HG03159 (cell line): ENCODE measurements at regions not wholly inside any gene's neighbourhood (a gene's known extent, or its start where the extent isn't known, plus 50 kb on each side); places are given as distances from the start of the nearest gene placed in this dataset.
"Not testable (repeated sequence)": the region's sequence is repeated elsewhere in the genome, so short reads cannot be mapped to it uniquely, and the experiment has no call there.

Experiments
- ATAC-seq: cut with Tn5 transposase; IDR thresholded peaks from one replicate; pipeline ENCODE4 v1.9.1; 2021; ENCODE audit warnings: mild to moderate bottlenecking, moderate library complexity; ENCODE audit not compliant: unreplicated experiment

GRCh38 chr19:29154163-29154562 is 58.8 kb downstream of the UQCRFS1 start:
- ATAC-seq: no peak

- ATAC-seq: no peak
These were observed 67.2 kb downstream of the UQCRFS1 start for GRCh38 chr19:29145756-29146155.

- no peak for ATAC-seq
These were observed 69.8 kb downstream of the UQCRFS1 start for GRCh38 chr19:29143183-29143582.

GRCh38 chr19:29139227-29139626 is 73.7 kb downstream of the UQCRFS1 start:
- ATAC-seq: no peak

- ATAC-seq: not testable (repeated sequence)
These were observed 74.7 kb downstream of the UQCRFS1 start for GRCh38 chr19:29138206-29138605.

GRCh38 chr19:29131456-29131855 is 81.5 kb downstream of the UQCRFS1 start:
- no peak for ATAC-seq

GRCh38 chr19:29129148-29129547 is 83.8 kb downstream of the UQCRFS1 start:
- ATAC-seq: no peak

- no peak for ATAC-seq
These were observed 84.7 kb downstream of the UQCRFS1 start for GRCh38 chr19:29128203-29128602.

- no peak for ATAC-seq
These were observed 90.8 kb downstream of the UQCRFS1 start for GRCh38 chr19:29122185-29122584.

GRCh38 chr19:29121684-29122083 is 91.3 kb downstream of the UQCRFS1 start:
- no peak for ATAC-seq

GRCh38 chr19:29120466-29120865 is 92.5 kb downstream of the UQCRFS1 start:
- ATAC-seq: no peak

GRCh38 chr19:29119590-29119989 is 93.4 kb downstream of the UQCRFS1 start:
- no peak for ATAC-seq

- no peak for ATAC-seq
These were observed 94.6 kb downstream of the UQCRFS1 start for GRCh38 chr19:29118389-29118788.

GRCh38 chr19:29117926-29118325 is 95.0 kb downstream of the UQCRFS1 start:
- no peak for ATAC-seq

GRCh38 chr19:29115181-29115580 is 97.8 kb downstream of the UQCRFS1 start:
- no peak for ATAC-seq

- no peak for ATAC-seq
These were observed 99.1 kb downstream of the UQCRFS1 start for GRCh38 chr19:29113838-29114237.

- no peak for ATAC-seq
These were observed 101.4 kb downstream of the UQCRFS1 start for GRCh38 chr19:29111576-29111975.

- no peak for ATAC-seq
These were observed 105.1 kb downstream of the UQCRFS1 start for GRCh38 chr19:29107831-29108230.

GRCh38 chr19:29106346-29106885 is 106.5 kb downstream of the UQCRFS1 start:
- ATAC-seq: no peak

GRCh38 chr19:29105629-29106292 is 107.2 kb downstream of the UQCRFS1 start:
- ATAC-seq: no peak

GRCh38 chr19:29104605-29105241 is 108.2 kb downstream of the UQCRFS1 start:
- no peak for ATAC-seq

GRCh38 chr19:29098863-29099481 is 114.0 kb downstream of the UQCRFS1 start:
- ATAC-seq: no peak
